Endothelial cell of umbilical vein (primary cell): ENCODE measurements at regions not wholly inside any gene's neighbourhood (a gene's known extent, or its start where the extent isn't known, plus 50 kb on each side); places are given as distances from the start of the nearest gene placed in this dataset.

Experiments
- CTCF ChIP-seq, 2 donors: IDR thresholded peaks; 1 replicate in 1 of 2; 2 replicates in 1 of 2; pipeline ENCODE4 v1.5.1; 2011; ENCODE audit warnings: low read length in 2 of 2, mild to moderate bottlenecking in 2 of 2, moderate library complexity in 2 of 2, control low read depth in 1 of 2, inconsistent platforms in 1 of 2, low read depth in 1 of 2; ENCODE audit not compliant: insufficient read depth in 1 of 2; ENCODE audit errors: extremely low read depth in 1 of 2
- EZH2 ChIP-seq: IDR thresholded peaks from 2 replicates; pipeline ENCODE4 v1.6.1; 2012; ENCODE audit warnings: borderline replicate concordance, low read depth, mild to moderate bottlenecking, moderate library complexity, low read length, inconsistent platforms; ENCODE audit not compliant: severe bottlenecking
- FOS ChIP-seq: IDR thresholded peaks from 2 replicates; pipeline ENCODE4 v1.6.1; 2011; ENCODE audit warnings: mild to moderate bottlenecking, low read length, moderate library complexity, borderline replicate concordance; ENCODE audit not compliant: insufficient read depth
- GATA2 ChIP-seq: IDR thresholded peaks from 2 replicates; pipeline ENCODE4 v1.7.0; 2011; ENCODE audit warnings: low read depth, mild to moderate bottlenecking, moderate library complexity, mixed read lengths, low read length; ENCODE audit not compliant: insufficient read length, insufficient read depth
- JUN ChIP-seq: IDR thresholded peaks from 2 replicates; pipeline ENCODE4 v1.6.1; 2011; ENCODE audit warnings: borderline replicate concordance, low read depth; ENCODE audit not compliant: insufficient read length, insufficient read depth
- MAX ChIP-seq: IDR thresholded peaks from 2 replicates; pipeline ENCODE4 v1.6.1; 2011; ENCODE audit not compliant: insufficient read depth, insufficient read length
- MYC ChIP-seq: IDR thresholded peaks from one replicate; pipeline ENCODE4 v1.6.1; 2011; ENCODE audit warnings: mild to moderate bottlenecking, low read depth, low read length
- POLR2A ChIP-seq: IDR thresholded peaks from 2 replicates; pipeline ENCODE4 v1.6.1; 2012; ENCODE audit warnings: low read depth, mild to moderate bottlenecking, control low read depth, low read length
- POLR2AphosphoS5 ChIP-seq: IDR thresholded peaks from 2 replicates; pipeline ENCODE4 v1.6.1; 2012; ENCODE audit warnings: low read depth, mild to moderate bottlenecking, control low read depth, low read length, moderate library complexity; ENCODE audit not compliant: insufficient read depth

GRCh38 chr7:125255810-125256209 is 326.2 kb upstream of the POT1 start:
- no peak for TF ChIP-seq POLR2AphosphoS5
- no peak for TF ChIP-seq POLR2A
- TF ChIP-seq CTCF (IDR thresholded peaks at IDR 0.05; ENCODE audit: extremely low read depth in 1 of 2, insufficient read depth in 1 of 2, low read depth in 1 of 2, low read length in 2 of 2) = no peak
- TF ChIP-seq MYC = no peak
- no peak for TF ChIP-seq MAX
- no peak for TF ChIP-seq GATA2
- no peak for TF ChIP-seq EZH2
- TF ChIP-seq FOS = no peak
- TF ChIP-seq JUN = no peak
